H1 (cell line): ENCODE measurements at regions not wholly inside any gene's neighbourhood (a gene's known extent, or its start where the extent isn't known, plus 50 kb on each side); places are given as distances from the start of the nearest gene placed in this dataset.

Experiments
- CTCF ChIA-PET: fragments of 300-600 bp; sonication (Branson Sonifier 250); formaldehyde crosslinking; loops from one replicate; lab custom pipeline; 2021; ENCODE audit not compliant: partially characterized antibody; lab: Charles Lee
- POLR2A ChIA-PET: fragments of 300-600 bp; sonication (Branson Sonifier 250); formaldehyde crosslinking; loops from one replicate; lab custom pipeline; 2021; ENCODE audit warnings: inconsistent platforms; ENCODE audit not compliant: partially characterized antibody; lab: Charles Lee
- DNase-seq, 2 experiments: peaks; one replicate each; pipeline versions ENCODE4 v3.0.0 to v3.0.0-alpha.2; 2010 to 2022; ENCODE audit warnings: low spot score in 2 of 2, low read depth in 1 of 2, mixed read lengths in 1 of 2
- FAIRE-seq: peaks from 2 replicates; lab custom pipeline; 2011; peaks lifted over from hg19 to GRCh38; lab: Jason Lieb, UNC
- H2AFZ ChIP-seq: 2 replicates; pipeline ENCODE4 v1.8.1; 2012; ENCODE audit warnings: low read length, inconsistent platforms
- H2AK5ac ChIP-seq: 2 replicates; pipeline ENCODE4 v1.6.1; 2013; ENCODE audit warnings: low read depth, low read length
- H2BK120ac ChIP-seq: replicated peaks from 2 replicates; pipeline ENCODE3; 2013; ENCODE audit warnings: low read depth, low read length, inconsistent platforms
- H2BK12ac ChIP-seq: 2 replicates; pipeline ENCODE4 v1.6.1; 2013; ENCODE audit warnings: low read depth, low read length
- H2BK15ac ChIP-seq: 2 replicates; pipeline ENCODE4 v1.6.1; 2013; ENCODE audit warnings: low read length
- H2BK20ac ChIP-seq: 2 replicates; pipeline ENCODE4 v1.6.1; 2013; ENCODE audit warnings: low read length
- H2BK5ac ChIP-seq: 2 replicates; pipeline ENCODE4 v1.6.1; 2013; ENCODE audit warnings: low read depth, low read length
- H3K14ac ChIP-seq: 2 replicates; pipeline ENCODE4 v1.6.1; 2013; ENCODE audit warnings: inconsistent platforms; ENCODE audit not compliant: insufficient read length
- H3K18ac ChIP-seq: 2 replicates; pipeline ENCODE4 v1.6.1; 2013; ENCODE audit warnings: low read length; ENCODE audit errors: extremely low read depth
- H3K23ac ChIP-seq: 2 replicates; pipeline ENCODE4 v1.6.1; 2013; ENCODE audit warnings: inconsistent platforms; ENCODE audit not compliant: insufficient read length
- H3K23me2 ChIP-seq: 2 replicates; pipeline ENCODE4 v1.6.1; 2013; ENCODE audit warnings: low read depth, low read length
- H3K27ac ChIP-seq: 2 replicates; pipeline ENCODE4 v1.6.1; 2011; ENCODE audit warnings: low read depth, low read length, inconsistent platforms
- H3K27me3 ChIP-seq, 4 experiments: replicated peaks in 1 of 4; 1 replicate in 1 of 4; 2 replicates in 3 of 4; pipeline versions ENCODE4 v1.6.1 to v1.8.1; 2011 to 2013; ENCODE audit warnings: low read length in 3 of 4, mild to moderate bottlenecking in 3 of 4, inconsistent platforms in 2 of 4, mixed read lengths in 2 of 4, moderate library complexity in 1 of 4; ENCODE audit not compliant: control insufficient read depth in 3 of 4, insufficient read depth in 3 of 4; ENCODE audit errors: extremely low read depth in 1 of 4
- H3K36me3 ChIP-seq, 4 experiments: 2 replicates each; pipeline versions ENCODE4 v1.6.1 to v1.8.1; 2011 to 2013; ENCODE audit warnings: mild to moderate bottlenecking in 4 of 4, low read length in 3 of 4, moderate library complexity in 2 of 4, control low read depth in 1 of 4, inconsistent platforms in 1 of 4; ENCODE audit not compliant: insufficient read depth in 4 of 4, control insufficient read depth in 2 of 4
- H3K4ac ChIP-seq: replicated peaks from 2 replicates; pipeline ENCODE3; 2013; ENCODE audit warnings: low read length, low read depth, mixed read lengths, inconsistent platforms; ENCODE audit not compliant: insufficient read length
- H3K4me1 ChIP-seq, 4 experiments: replicated peaks in 1 of 4; 1 replicate in 1 of 4; 2 replicates in 3 of 4; pipeline versions ENCODE4 v1.6.1 to v1.8.1; 2011 to 2013; ENCODE audit warnings: low read length in 3 of 4, inconsistent platforms in 2 of 4, mixed read lengths in 1 of 4; ENCODE audit not compliant: insufficient read depth in 4 of 4, control insufficient read depth in 3 of 4
- H3K4me2 ChIP-seq, 2 experiments: 2 replicates each; pipeline versions ENCODE4 v1.6.1 to v1.8.1; 2011 to 2013; ENCODE audit warnings: low read depth in 2 of 2, low read length in 2 of 2, control low read depth in 1 of 2, inconsistent platforms in 1 of 2, mild to moderate bottlenecking in 1 of 2; ENCODE audit not compliant: insufficient read depth in 1 of 2
- H3K4me3 ChIP-seq, 4 experiments: fragments of 200-600, 300-600 bp in 1 of 4; sonication (generic), shearing (Covaris generic), sonication (Bioruptor Twin) in 1 of 4; 2 replicates each; pipeline versions ENCODE4 v1.5.1 to v1.8.1; 2011 to 2016; ENCODE audit warnings: low read length in 4 of 4, low read depth in 3 of 4, control low read depth in 2 of 4, inconsistent platforms in 2 of 4, mild to moderate bottlenecking in 2 of 4, mixed read lengths in 1 of 4, moderate library complexity in 1 of 4; ENCODE audit not compliant: insufficient read depth in 2 of 4; ENCODE audit errors: extremely low read depth in 1 of 4
- H3K56ac ChIP-seq: replicated peaks from 2 replicates; pipeline ENCODE3; 2013; ENCODE audit warnings: low read depth, mild to moderate bottlenecking, mixed read lengths, low read length, inconsistent platforms; ENCODE audit not compliant: insufficient read length
- H3K79me1 ChIP-seq: 2 replicates; pipeline ENCODE4 v1.6.1; 2013; ENCODE audit warnings: low read depth, low read length, control low read depth
- H3K79me2 ChIP-seq, 2 experiments: 2 replicates each; pipeline versions ENCODE4 v1.6.1 to v1.8.1; 2012 to 2013; ENCODE audit warnings: low read length in 2 of 2, mild to moderate bottlenecking in 2 of 2, inconsistent platforms in 1 of 2; ENCODE audit not compliant: insufficient read depth in 2 of 2, control insufficient read depth in 1 of 2
- H3K9ac ChIP-seq, 4 experiments: replicated peaks in 1 of 4; 1 replicate in 1 of 4; 2 replicates in 3 of 4; pipeline versions ENCODE4 v1.6.1 to v1.8.1; 2011 to 2013; ENCODE audit warnings: low read depth in 3 of 4, low read length in 3 of 4, control low read depth in 2 of 4, mild to moderate bottlenecking in 2 of 4, moderate library complexity in 2 of 4, inconsistent platforms in 1 of 4; ENCODE audit errors: extremely low read depth in 1 of 4
- H3K9me3 ChIP-seq, 2 experiments: 2 replicates each; pipeline versions ENCODE4 v1.6.1 to v1.8.1; 2012 to 2013; ENCODE audit warnings: mild to moderate bottlenecking in 2 of 2, moderate library complexity in 2 of 2, control low read depth in 1 of 2, inconsistent platforms in 1 of 2, low read depth in 1 of 2, low read length in 1 of 2, mixed read lengths in 1 of 2; ENCODE audit not compliant: insufficient read depth in 2 of 2
- H4K20me1 ChIP-seq, 2 experiments: replicated peaks in 1 of 2; 2 replicates each; pipeline versions ENCODE3 to v1.8.1; 2011 to 2013; ENCODE audit warnings: inconsistent platforms in 2 of 2, low read length in 2 of 2, mild to moderate bottlenecking in 1 of 2; ENCODE audit not compliant: insufficient read depth in 2 of 2, control insufficient read depth in 1 of 2
- H4K5ac ChIP-seq: 2 replicates; pipeline ENCODE4 v1.6.1; 2013; ENCODE audit warnings: low read length, low read depth, mixed read lengths, inconsistent platforms; ENCODE audit not compliant: insufficient read length
- H4K8ac ChIP-seq: 2 replicates; pipeline ENCODE4 v1.8.0; 2013; ENCODE audit warnings: mild to moderate bottlenecking, moderate library complexity, low read length, inconsistent platforms; ENCODE audit not compliant: insufficient read depth; ENCODE audit errors: extremely low read depth
- H4K91ac ChIP-seq: replicated peaks from 2 replicates; pipeline ENCODE3; 2013; ENCODE audit warnings: low read length, mixed read lengths, inconsistent platforms; ENCODE audit not compliant: insufficient read length
- ATF3 ChIP-seq: IDR thresholded peaks from 2 replicates; pipeline ENCODE4 v1.6.1; 2011; ENCODE audit warnings: low read depth, mild to moderate bottlenecking, low read length; ENCODE audit not compliant: insufficient read depth
- BCL11A ChIP-seq, 2 experiments: IDR thresholded peaks; one replicate each; pipeline ENCODE4 v1.6.1; 2011; ENCODE audit warnings: low read depth in 2 of 2, low read length in 2 of 2, mild to moderate bottlenecking in 2 of 2
- CHD2 ChIP-seq: IDR thresholded peaks from 2 replicates; pipeline ENCODE4 v1.6.1; 2012; ENCODE audit warnings: low read length, improper control_type of control experiment
- CREB1 ChIP-seq: IDR thresholded peaks from 2 replicates; pipeline ENCODE4 v1.6.1; 2012; ENCODE audit warnings: inconsistent platforms
- GTF2F1 ChIP-seq: IDR thresholded peaks from 2 replicates; pipeline ENCODE4 v1.6.1; 2012; ENCODE audit warnings: low read depth, low read length, improper control_type of control experiment, borderline replicate concordance
- KDM1A ChIP-seq: fragments of 200-600, 300-600 bp; sonication (generic); IDR thresholded peaks from 2 replicates; pipeline ENCODE4 v1.7.1; 2016; ENCODE audit warnings: mild to moderate bottlenecking, low read length, borderline replicate concordance
- MAX ChIP-seq: IDR thresholded peaks from 2 replicates; pipeline ENCODE4 v1.6.1; 2012; ENCODE audit warnings: inconsistent platforms
- NRF1 ChIP-seq: IDR thresholded peaks from 2 replicates; pipeline ENCODE4 v1.6.1; 2011; ENCODE audit warnings: mild to moderate bottlenecking, low read depth, low read length, improper control_type of control experiment
- SIN3A ChIP-seq, 2 experiments: IDR thresholded peaks in 1 of 2; conservative IDR thresholded peaks in 1 of 2; 2 replicates each; pipeline ENCODE4 v1.6.1; 2011 to 2012; ENCODE audit warnings: low read length in 2 of 2, improper control_type of control experiment in 1 of 2, low read depth in 1 of 2, mild to moderate bottlenecking in 1 of 2
- SIX5 ChIP-seq: IDR thresholded peaks from 2 replicates; pipeline ENCODE4 v1.6.1; 2011; ENCODE audit warnings: mild to moderate bottlenecking, low read depth, low read length
- SP2 ChIP-seq: IDR thresholded peaks from 2 replicates; pipeline ENCODE4 v1.6.1; 2012; ENCODE audit warnings: mild to moderate bottlenecking, low read length, inconsistent platforms
- TF ChIP-seq, protein P1 (sequence below): IDR thresholded peaks from 2 replicates; pipeline ENCODE4 v1.6.1; 2011; ENCODE audit warnings: low read length, improper control_type of control experiment

- TF ChIP-seq CHD2, result no peak
These were observed 99.2 kb upstream of the ZNF521 start (continued) for GRCh38 chr18:25451077-25451658.

- no peaks in the 10 kb centered on the region for H3K23me2 ChIP-seq
- H2BK15ac ChIP-seq, result no peak overlapping the region
- H3K4ac ChIP-seq, result no peak overlapping the region
- no peaks in the 10 kb centered on the region for H3K4me1 ChIP-seq
- no peak overlapping the region for H3K18ac ChIP-seq
- DNase-seq (no peak), FAIRE-seq (no peak)
- no peak overlapping the region for H2BK5ac ChIP-seq
- H3K27ac ChIP-seq, result no peak overlapping the region
- no peak overlapping the region for H3K23ac ChIP-seq
- H3K4me2 ChIP-seq, result no peak overlapping the region
- H2AFZ ChIP-seq, result no peak overlapping the region
- no peak overlapping the region for H3K4me3 ChIP-seq
- no peaks in the 10 kb centered on the region for H3K79me2 ChIP-seq
- no peaks in the 10 kb centered on the region for H3K36me3 ChIP-seq
- H3K9ac ChIP-seq, result no peak overlapping the region
- H3K27me3 ChIP-seq, result no peaks in the 10 kb centered on the region
- no peak overlapping the region for H4K8ac ChIP-seq
- H3K79me1 ChIP-seq, result no peaks in the 10 kb centered on the region
- peaks cover 10% of the 10 kb centered on the region in 2 experiments; a peak in 3 of 4 replicates for H3K9me3 ChIP-seq
- no peaks in the 10 kb centered on the region for H4K20me1 ChIP-seq
- CTCF ChIA-PET, result no interaction called here
- H2BK120ac ChIP-seq, result no peak overlapping the region
- no peak overlapping the region for H3K56ac ChIP-seq
- H4K5ac ChIP-seq, result no peak overlapping the region
- POLR2A ChIA-PET, result no interaction called here
- H2BK20ac ChIP-seq, result no peak overlapping the region
- no peak overlapping the region for H4K91ac ChIP-seq
- H2BK12ac ChIP-seq, result no peak overlapping the region
- no peak overlapping the region for H2AK5ac ChIP-seq
- no peak overlapping the region for H3K14ac ChIP-seq
- TF ChIP-seq KDM1A (no peak), GTF2F1 (no peak), SIN3A (conservative IDR thresholded peaks at IDR 0.05 in 1 of 2, IDR thresholded peaks at IDR 0.05 in 1 of 2; ENCODE audit: low read depth in 1 of 2, low read length in 2 of 2) (no peak), NRF1 (no peak), ATF3 (no peak), CREB1 (no peak), SP2 (no peak), MAX (no peak), BCL11A (IDR thresholded peaks at IDR 0.05; ENCODE audit: low read depth in 2 of 2, low read length in 2 of 2) (no peak), SIX5 (no peak)
- TF ChIP-seq, protein P1, sequence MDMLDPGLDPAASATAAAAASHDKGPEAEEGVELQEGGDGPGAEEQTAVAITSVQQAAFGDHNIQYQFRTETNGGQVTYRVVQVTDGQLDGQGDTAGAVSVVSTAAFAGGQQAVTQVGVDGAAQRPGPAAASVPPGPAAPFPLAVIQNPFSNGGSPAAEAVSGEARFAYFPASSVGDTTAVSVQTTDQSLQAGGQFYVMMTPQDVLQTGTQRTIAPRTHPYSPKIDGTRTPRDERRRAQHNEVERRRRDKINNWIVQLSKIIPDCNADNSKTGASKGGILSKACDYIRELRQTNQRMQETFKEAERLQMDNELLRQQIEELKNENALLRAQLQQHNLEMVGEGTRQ, result no peak
These were observed 97.1 kb upstream of the ZNF521 start for GRCh38 chr18:25449046-25449445.
